ENCODE measurements at regions not wholly inside any gene's neighbourhood (a gene's known extent, or its start where the extent isn't known, plus 50 kb on each side); places are given as distances from the start of the nearest gene placed in this dataset.

GRCh38 chr20:10132387-10132786 is 86.2 kb upstream of the SNAP25 start:
- H3K27me3 ChIP-seq (ENCODE audit: control insufficient read depth, insufficient read depth, low read length) = no peaks in the 10 kb centered on the region
- no peak overlapping the region for H3K27ac ChIP-seq (ENCODE audit: insufficient read depth, low read length)

GRCh38 chr20:10133532-10133931 is 85.1 kb upstream of the SNAP25 start:
- Histone ChIP-seq H3K36me3 (ENCODE audit: control insufficient read depth, insufficient read depth, low read length) (no peaks in the 10 kb centered on the region), H2AFZ (ENCODE audit: low read length) (no peak overlapping the region), H4K20me1 (ENCODE audit: control insufficient read depth, extremely low read depth, insufficient read depth, low read length) (no peaks in the 10 kb centered on the region), H3K27me3 (ENCODE audit: control insufficient read depth, insufficient read depth, low read length) (no peaks in the 10 kb centered on the region), H3K79me2 (ENCODE audit: control insufficient read depth, insufficient read depth, low read length) (no peaks in the 10 kb centered on the region), H3K27ac (ENCODE audit: insufficient read depth, low read length) (no peak overlapping the region), H3K4me3 (replicated peaks in 1 of 4; ENCODE audit: control extremely low read depth in 1 of 4, insufficient read depth in 1 of 4, low read depth in 3 of 4, low read length in 4 of 4) (no peak overlapping the region), H3K9ac (ENCODE audit: insufficient read depth, low read length) (no peak overlapping the region), H3K9me3 (ENCODE audit: control insufficient read depth, insufficient read depth, low read depth, low read length) (no peaks in the 10 kb centered on the region), H3K4me1 (ENCODE audit: control insufficient read depth, extremely low read depth, insufficient read depth, low read length) (no peaks in the 10 kb centered on the region), H3K4me2 (ENCODE audit: extremely low read depth, insufficient read depth, low read length) (no peak overlapping the region)
- TF ChIP-seq EZH2 (IDR thresholded peaks at IDR 0.05; ENCODE audit: low read length, missing control alignments) (no peak), CTCF (conservative IDR thresholded peaks at IDR 0.05 in 1 of 2, IDR thresholded peaks at IDR 0.05 in 1 of 2; ENCODE audit: low read depth in 1 of 2, low read length in 2 of 2) (no peak)
- no peak for DNase-seq (ENCODE audit: low read depth in 2 of 2)

More at GRCh38 chr20:10132387-10132786, 86.2 kb upstream of the SNAP25 start:
- TF ChIP-seq EZH2 (IDR thresholded peaks at IDR 0.05; ENCODE audit: low read length, missing control alignments) (no peak), CTCF (conservative IDR thresholded peaks at IDR 0.05 in 1 of 2, IDR thresholded peaks at IDR 0.05 in 1 of 2; ENCODE audit: low read depth in 1 of 2, low read length in 2 of 2) (no peak)
- Histone ChIP-seq H3K36me3 (ENCODE audit: control insufficient read depth, insufficient read depth, low read length) (no peaks in the 10 kb centered on the region), H3K9me3 (ENCODE audit: control insufficient read depth, insufficient read depth, low read depth, low read length) (no peaks in the 10 kb centered on the region), H3K79me2 (ENCODE audit: control insufficient read depth, insufficient read depth, low read length) (no peaks in the 10 kb centered on the region), H3K4me3 (replicated peaks in 1 of 4; ENCODE audit: control extremely low read depth in 1 of 4, insufficient read depth in 1 of 4, low read depth in 3 of 4, low read length in 4 of 4) (no peak overlapping the region), H3K4me1 (ENCODE audit: control insufficient read depth, extremely low read depth, insufficient read depth, low read length) (no peaks in the 10 kb centered on the region), H3K9ac (ENCODE audit: insufficient read depth, low read length) (no peak overlapping the region), H3K4me2 (ENCODE audit: extremely low read depth, insufficient read depth, low read length) (no peak overlapping the region), H2AFZ (ENCODE audit: low read length) (no peak overlapping the region), H4K20me1 (ENCODE audit: control insufficient read depth, extremely low read depth, insufficient read depth, low read length) (no peaks in the 10 kb centered on the region)
- no peak for DNase-seq (ENCODE audit: low read depth in 2 of 2)

GRCh38 chr20:10134176-10134575 is 84.5 kb upstream of the SNAP25 start:
- Histone ChIP-seq H3K9ac (ENCODE audit: insufficient read depth, low read length) (no peak overlapping the region), H4K20me1 (ENCODE audit: control insufficient read depth, extremely low read depth, insufficient read depth, low read length) (no peaks in the 10 kb centered on the region), H3K4me2 (ENCODE audit: extremely low read depth, insufficient read depth, low read length) (no peak overlapping the region), H3K9me3 (ENCODE audit: control insufficient read depth, insufficient read depth, low read depth, low read length) (no peaks in the 10 kb centered on the region), H3K27ac (ENCODE audit: insufficient read depth, low read length) (no peak overlapping the region), H3K27me3 (ENCODE audit: control insufficient read depth, insufficient read depth, low read length) (no peaks in the 10 kb centered on the region), H3K4me3 (replicated peaks in 1 of 4; ENCODE audit: control extremely low read depth in 1 of 4, insufficient read depth in 1 of 4, low read depth in 3 of 4, low read length in 4 of 4) (no peak overlapping the region), H2AFZ (ENCODE audit: low read length) (no peak overlapping the region), H3K79me2 (ENCODE audit: control insufficient read depth, insufficient read depth, low read length) (no peaks in the 10 kb centered on the region), H3K36me3 (ENCODE audit: control insufficient read depth, insufficient read depth, low read length) (no peaks in the 10 kb centered on the region), H3K4me1 (ENCODE audit: control insufficient read depth, extremely low read depth, insufficient read depth, low read length) (no peaks in the 10 kb centered on the region)
- TF ChIP-seq EZH2 (IDR thresholded peaks at IDR 0.05; ENCODE audit: low read length, missing control alignments) (no peak), CTCF (conservative IDR thresholded peaks at IDR 0.05 in 1 of 2, IDR thresholded peaks at IDR 0.05 in 1 of 2; ENCODE audit: low read depth in 1 of 2, low read length in 2 of 2) (no peak)
- no peak for DNase-seq (ENCODE audit: low read depth in 2 of 2)
